ENCODE measurements at regions not wholly inside any gene's neighbourhood (a gene's known extent, or its start where the extent isn't known, plus 50 kb on each side); places are given as distances from the start of the nearest gene placed in this dataset.

GRCh38 chr12:127912035-127912665, 354.8 kb upstream of the TMEM132C start:
- no peak overlapping the region for H3K27ac ChIP-seq (ENCODE audit: low read depth, low read length, poor library complexity, severe bottlenecking)
- H2AFZ ChIP-seq (ENCODE audit: low read length) = no peak overlapping the region
- no peak overlapping the region for H3K9ac ChIP-seq (ENCODE audit: low read length)
- H3K4me1 ChIP-seq (ENCODE audit: insufficient read depth, low read length, severe bottlenecking) = no peaks in the 10 kb centered on the region
- H3K9me3 ChIP-seq (ENCODE audit: low read length) = no peaks in the 10 kb centered on the region
- no peak for TF ChIP-seq CTCF (IDR thresholded peaks at IDR 0.05; ENCODE audit: low read length)
- no peak for TF ChIP-seq EZH2 (IDR thresholded peaks at IDR 0.05; ENCODE audit: borderline replicate concordance, low read length)
- no peaks in the 10 kb centered on the region for H3K79me2 ChIP-seq (ENCODE audit: insufficient read depth, low read length)
- no peaks in the 10 kb centered on the region for H3F3A ChIP-seq (ENCODE audit: insufficient read depth, low read length)
- no peak overlapping the region for H3K4me2 ChIP-seq (ENCODE audit: low read length)
- no peak overlapping the region for H3K4me3 ChIP-seq (ENCODE audit: low read depth, low read length, poor library complexity, severe bottlenecking)
- H3K36me3 ChIP-seq (ENCODE audit: insufficient read depth, low read length) = no peaks in the 10 kb centered on the region
- H3K9me2 ChIP-seq (ENCODE audit: low read depth, low read length) = no peaks in the 10 kb centered on the region
- no peaks in the 10 kb centered on the region for H4K20me1 ChIP-seq (ENCODE audit: insufficient read depth, low read length)
- no peaks in the 10 kb centered on the region for H3K27me3 ChIP-seq (ENCODE audit: insufficient read depth, low read length)

GRCh38 chr12:127923501-127923900, 343.5 kb upstream of the TMEM132C start:
- TF ChIP-seq CTCF (IDR thresholded peaks at IDR 0.05; ENCODE audit: low read length) (no peak), EZH2 (IDR thresholded peaks at IDR 0.05; ENCODE audit: borderline replicate concordance, low read length) (no peak)

GRCh38 chr12:127925971-127926370, 341.0 kb upstream of the TMEM132C start:
- H3K4me2 ChIP-seq (ENCODE audit: low read length) = no peak overlapping the region

More at GRCh38 chr12:127923501-127923900, 343.5 kb upstream of the TMEM132C start:
- H3K4me1 ChIP-seq (ENCODE audit: insufficient read depth, low read length, severe bottlenecking) = no peaks in the 10 kb centered on the region
- H4K20me1 ChIP-seq (ENCODE audit: insufficient read depth, low read length) = no peaks in the 10 kb centered on the region
- H3K9me2 ChIP-seq (ENCODE audit: low read depth, low read length) = no peaks in the 10 kb centered on the region
- no peaks in the 10 kb centered on the region for H3K79me2 ChIP-seq (ENCODE audit: insufficient read depth, low read length)
- H3K9ac ChIP-seq (ENCODE audit: low read length) = no peak overlapping the region
- H3K27ac ChIP-seq (ENCODE audit: low read depth, low read length, poor library complexity, severe bottlenecking) = no peak overlapping the region
- no peaks in the 10 kb centered on the region for H3K27me3 ChIP-seq (ENCODE audit: insufficient read depth, low read length)
- H3F3A ChIP-seq (ENCODE audit: insufficient read depth, low read length) = no peaks in the 10 kb centered on the region
- no peak overlapping the region for H3K4me3 ChIP-seq (ENCODE audit: low read depth, low read length, poor library complexity, severe bottlenecking)
- H2AFZ ChIP-seq (ENCODE audit: low read length) = no peak overlapping the region
- no peaks in the 10 kb centered on the region for H3K36me3 ChIP-seq (ENCODE audit: insufficient read depth, low read length)
- H3K9me3 ChIP-seq (ENCODE audit: low read length) = no peaks in the 10 kb centered on the region
- H3K4me2 ChIP-seq (ENCODE audit: low read length) = no peak overlapping the region

More at GRCh38 chr12:127925971-127926370, 341.0 kb upstream of the TMEM132C start:
- H3K4me1 ChIP-seq (ENCODE audit: insufficient read depth, low read length, severe bottlenecking) = no peaks in the 10 kb centered on the region
- H2AFZ ChIP-seq (ENCODE audit: low read length) = no peak overlapping the region
- H3F3A ChIP-seq (ENCODE audit: insufficient read depth, low read length) = no peaks in the 10 kb centered on the region
- H4K20me1 ChIP-seq (ENCODE audit: insufficient read depth, low read length) = no peaks in the 10 kb centered on the region
- no peaks in the 10 kb centered on the region for H3K79me2 ChIP-seq (ENCODE audit: insufficient read depth, low read length)
- H3K4me3 ChIP-seq (ENCODE audit: low read depth, low read length, poor library complexity, severe bottlenecking) = no peak overlapping the region
- H3K27me3 ChIP-seq (ENCODE audit: insufficient read depth, low read length) = no peaks in the 10 kb centered on the region
- H3K9me3 ChIP-seq (ENCODE audit: low read length) = no peaks in the 10 kb centered on the region
- no peak for TF ChIP-seq EZH2 (IDR thresholded peaks at IDR 0.05; ENCODE audit: borderline replicate concordance, low read length)
- no peak for TF ChIP-seq CTCF (IDR thresholded peaks at IDR 0.05; ENCODE audit: low read length)
- H3K9me2 ChIP-seq (ENCODE audit: low read depth, low read length) = no peaks in the 10 kb centered on the region
- no peaks in the 10 kb centered on the region for H3K36me3 ChIP-seq (ENCODE audit: insufficient read depth, low read length)
- no peak overlapping the region for H3K27ac ChIP-seq (ENCODE audit: low read depth, low read length, poor library complexity, severe bottlenecking)
- H3K9ac ChIP-seq (ENCODE audit: low read length) = no peak overlapping the region
